ENCODE measurements at regions not wholly inside any gene's neighbourhood (a gene's known extent, or its start where the extent isn't known, plus 50 kb on each side); places are given as distances from the start of the nearest gene placed in this dataset.
"Not testable (repeated sequence)": the region's sequence is repeated elsewhere in the genome, so short reads cannot be mapped to it uniquely, and the experiment has no call there.

DNA sequence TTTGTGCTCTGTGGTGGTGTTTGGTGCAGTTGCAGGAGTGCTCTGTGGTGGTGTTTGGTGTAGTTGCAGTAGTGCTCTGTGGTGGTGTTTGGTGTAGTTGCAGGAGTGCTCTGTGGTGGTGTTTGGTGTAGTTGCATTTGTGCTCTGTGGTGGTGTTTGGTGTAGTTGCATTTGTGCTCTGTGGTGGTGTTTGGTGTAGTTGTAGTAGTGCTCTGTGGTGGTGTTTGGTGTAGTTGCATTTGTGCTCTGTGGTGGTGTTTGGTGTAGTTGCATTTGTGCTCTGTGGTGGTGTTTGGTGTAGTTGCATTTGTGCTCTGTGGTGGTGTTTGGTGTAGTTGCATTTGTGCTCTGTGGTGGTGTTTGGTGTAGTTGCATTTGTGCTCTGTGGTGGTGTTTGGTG lies 705.7 kb upstream of the FRG1 start:
- DNase-seq, result not testable (repeated sequence)

- no peak for DNase-seq
These were observed 705.1 kb upstream of the FRG1 start for GRCh38 chr4:189235599-189235998.

DNA sequence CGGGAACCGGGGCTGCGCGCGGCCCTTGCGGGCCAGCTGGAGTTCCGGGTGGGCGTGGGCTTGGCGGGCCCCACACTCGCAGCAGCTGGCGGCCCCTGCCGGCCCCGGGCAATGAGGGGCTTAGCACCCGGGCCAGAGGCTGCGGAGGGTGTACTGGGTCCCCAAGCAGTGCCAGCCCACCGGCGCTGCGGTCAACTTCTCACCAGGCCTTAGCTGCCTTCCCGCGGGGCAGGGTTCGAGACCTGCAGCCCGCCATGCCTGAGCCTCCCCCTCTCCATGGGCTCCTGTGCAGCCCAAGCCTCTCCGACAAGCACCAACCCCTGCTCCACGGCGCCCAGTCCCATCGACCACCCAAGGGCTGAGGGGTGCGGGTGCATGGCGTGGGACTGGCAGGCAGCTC lies 704.4 kb upstream of the FRG1 start:
- DNase-seq, result not testable (repeated sequence)

- DNase-seq, result no peak
These were observed 703.3 kb upstream of the FRG1 start for GRCh38 chr4:189237340-189237739.

- no peak for DNase-seq
These were observed 685.0 kb upstream of the FRG1 start for GRCh38 chr4:189255636-189256035.

DNA sequence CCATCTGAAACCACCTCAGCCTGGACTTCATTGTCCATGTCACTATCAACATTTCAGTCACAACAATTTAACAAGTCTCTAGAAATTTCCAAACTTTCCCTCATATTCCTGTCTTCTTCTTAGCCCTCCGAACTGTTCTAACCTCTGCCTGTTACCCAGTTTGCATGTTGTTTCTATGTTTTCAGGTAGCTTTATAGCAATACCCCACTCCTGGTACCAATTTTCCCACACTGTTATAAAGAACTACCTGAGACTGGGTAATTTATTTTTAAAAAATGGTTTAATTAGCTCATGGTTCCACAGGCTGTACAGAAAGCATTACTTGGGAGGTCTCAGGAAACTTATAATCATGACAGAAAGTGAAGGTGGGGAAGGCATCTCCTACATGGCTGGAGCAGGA lies 679.2 kb upstream of the FRG1 start:
- DNase-seq, result no peak

- DNase-seq, result no peak
These were observed 675.2 kb upstream of the FRG1 start for GRCh38 chr4:189265515-189265914.

GRCh38 chr4:189267312-189267965 lies 673.2 kb upstream of the FRG1 start:
- no peak for DNase-seq

DNA sequence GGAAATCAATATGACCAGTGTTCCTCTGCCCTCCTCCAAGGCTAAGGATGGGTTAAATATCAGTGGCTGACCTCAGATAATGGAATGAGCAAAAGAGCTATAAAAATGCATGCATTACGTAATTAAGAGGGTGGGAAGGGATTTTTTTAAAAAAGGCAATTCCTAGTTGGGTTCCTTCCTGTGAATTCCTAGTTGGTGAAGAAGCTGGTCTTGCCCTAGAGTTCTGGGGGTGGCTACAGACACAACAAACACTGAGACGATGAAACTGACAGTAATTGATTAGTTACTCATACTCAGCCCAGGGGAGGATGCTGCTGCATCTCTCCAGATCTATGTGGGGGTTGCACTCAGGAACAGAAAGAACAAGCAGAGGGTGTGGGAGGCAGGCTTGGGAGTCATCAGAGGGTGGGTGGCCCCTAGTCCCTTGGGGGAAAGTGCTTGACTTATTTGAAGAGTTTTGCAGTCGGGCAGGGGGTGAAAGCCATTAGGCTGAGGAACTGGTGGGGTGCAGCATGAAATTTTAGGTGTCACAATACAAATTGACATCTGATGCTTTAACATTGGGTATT lies 662.0 kb upstream of the FRG1 start:
- peak in 1 of 58 donors; percentile 9 for DNase-seq

GRCh38 chr4:189279188-189279587 lies 661.5 kb upstream of the FRG1 start:
- DNase-seq, result no peak

- no peak for DNase-seq
These were observed 655.3 kb upstream of the FRG1 start for GRCh38 chr4:189285377-189285776.

DNA sequence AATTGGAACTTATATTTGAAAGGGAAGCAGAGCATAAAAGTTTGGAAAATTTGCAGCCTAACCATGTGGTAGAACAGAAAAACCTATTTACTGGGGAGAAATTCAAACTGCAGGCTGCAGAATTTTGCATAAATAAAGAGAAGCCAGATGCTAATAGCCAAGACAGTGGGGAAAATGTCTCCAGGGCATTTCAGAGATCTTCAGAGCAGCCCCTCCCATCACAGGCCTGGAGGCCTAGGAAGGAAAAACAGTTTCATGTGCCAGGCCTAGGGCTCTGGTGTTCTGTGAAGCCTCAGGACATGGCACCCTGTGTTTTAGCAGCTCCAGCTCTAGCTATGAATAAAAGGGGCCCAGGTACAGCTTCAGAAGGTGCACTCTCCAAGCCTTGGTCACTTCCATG lies 648.7 kb upstream of the FRG1 start:
- no peak for DNase-seq

- no peak for DNase-seq
These were observed 647.2 kb upstream of the FRG1 start for GRCh38 chr4:189293459-189293858.

- no peak for DNase-seq
These were observed 646.1 kb upstream of the FRG1 start for GRCh38 chr4:189294574-189294973.

DNA sequence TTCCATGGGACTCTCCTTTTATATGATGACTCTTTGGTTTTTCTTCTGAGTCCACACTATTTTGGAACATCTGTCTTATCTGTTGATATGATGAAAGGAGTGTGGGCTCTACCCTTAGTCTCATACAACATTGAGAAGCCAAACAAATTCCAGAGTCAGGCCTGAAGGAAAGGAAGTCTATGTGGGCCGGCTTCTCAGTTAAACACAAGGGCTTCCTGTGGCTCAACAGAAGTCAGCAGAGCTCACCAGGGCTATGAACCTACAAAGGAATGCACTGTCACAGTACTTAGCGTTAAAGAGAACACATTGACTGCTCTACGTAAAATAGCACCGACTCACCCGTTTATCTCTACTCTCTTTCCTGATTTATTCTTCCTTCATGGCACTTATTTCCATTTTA lies 641.0 kb upstream of the FRG1 start:
- no peak for DNase-seq

- no peak for DNase-seq
These were observed 639.0 kb upstream of the FRG1 start for GRCh38 chr4:189301692-189302091.

DNA sequence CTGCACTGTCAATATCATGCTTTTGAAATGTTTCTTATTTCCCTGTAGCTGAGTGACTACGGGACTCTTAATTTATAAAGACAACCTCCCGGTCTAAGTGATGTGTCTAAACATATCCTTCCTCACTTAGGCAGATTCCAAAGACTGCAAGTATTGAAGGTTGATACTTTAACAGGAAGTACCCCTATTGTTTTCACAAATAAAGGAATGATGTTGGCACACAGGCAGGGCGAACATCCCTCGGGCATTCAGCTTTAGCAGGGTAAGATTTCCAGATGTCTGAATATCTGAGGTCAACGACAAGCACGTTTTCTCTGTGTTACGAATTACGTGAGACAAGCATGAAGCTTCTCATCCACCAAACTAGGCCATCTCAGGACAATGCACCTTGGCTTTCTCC lies 638.0 kb upstream of the FRG1 start:
- DNase-seq, result no peak

GRCh38 chr4:189304167-189304566 lies 636.5 kb upstream of the FRG1 start:
- DNase-seq, result no peak

DNA sequence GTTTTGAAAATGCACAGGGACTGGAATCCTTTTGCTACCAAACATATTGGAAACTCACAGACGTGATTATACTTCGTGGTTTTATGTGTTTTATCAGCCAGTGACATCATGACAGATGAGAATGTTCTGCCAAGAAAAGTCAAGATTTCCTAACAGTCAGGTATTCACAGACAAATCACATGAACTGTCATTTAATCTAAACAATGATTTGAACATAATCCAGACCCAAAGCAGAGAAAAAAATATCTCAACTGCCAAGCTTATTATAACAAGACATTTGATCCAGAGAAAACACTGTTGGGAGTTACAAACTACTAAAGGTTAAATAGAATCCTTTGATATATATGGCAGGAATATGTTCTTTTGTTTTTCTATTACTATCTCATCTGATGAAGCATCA lies 635.9 kb upstream of the FRG1 start:
- no peak for DNase-seq

DNA sequence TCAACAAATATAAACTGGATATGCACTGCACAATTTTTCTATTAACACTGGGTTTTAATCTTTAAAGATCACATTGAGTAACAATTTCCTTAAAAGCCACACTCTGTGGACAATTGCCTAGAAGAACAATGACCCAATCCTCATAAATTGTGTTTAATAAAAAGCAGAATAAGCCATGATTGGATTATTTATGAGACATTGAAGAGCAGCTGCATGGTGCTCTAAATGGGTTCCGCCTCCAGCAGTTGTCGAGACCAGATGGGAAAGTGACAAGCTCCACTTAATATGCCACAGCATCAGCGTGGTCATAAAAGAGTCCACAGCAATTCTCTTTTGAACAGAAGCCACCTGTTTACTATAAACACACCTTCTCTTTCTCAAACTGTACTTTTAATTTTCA lies 635.2 kb upstream of the FRG1 start:
- no peak for DNase-seq

GRCh38 chr4:189311251-189311650 lies 629.4 kb upstream of the FRG1 start:
- no peak for DNase-seq

GRCh38 chr4:189313064-189313463 lies 627.6 kb upstream of the FRG1 start:
- DNase-seq, result no peak

- no peak for DNase-seq
These were observed 626.7 kb upstream of the FRG1 start for GRCh38 chr4:189313861-189314513.

Data from anterior cingulate cortex (tissue), 58 donors.